ENCODE measurements at regions not wholly inside any gene's neighbourhood (a gene's known extent, or its start where the extent isn't known, plus 50 kb on each side); places are given as distances from the start of the nearest gene placed in this dataset.
A peak's percentile ranks its signal among the peaks of the same experiment; 100 is the strongest.

GRCh38 chr3:181288145-181288544 is 298.6 kb upstream of the DNAJC19 start:
- no peaks in the 10 kb centered on the region for H3K27me3 ChIP-seq
- WGBS, 4 donors = 48 to 60% (median 55%) methylated on average over 3 of the region's 3 CpGs
- TF ChIP-seq CTCF (IDR thresholded peaks at IDR 0.05) (no peak), POLR2A (IDR thresholded peaks at IDR 0.05) (no peak)
- DNase-seq = no peak
- intact Hi-C loops (cut with DNase I) = loop anchor here in 1 of 2 donors (10.0 kb wide), 1 partner anchor 483 kb away; no protein-coding TSS in a partner anchor
- H3K27ac ChIP-seq = no peak overlapping the region
- H3K36me3 ChIP-seq (replicated peaks in 1 of 2) = no peaks in the 10 kb centered on the region
- no peak overlapping the region for H3K4me3 ChIP-seq
- H3K9me3 ChIP-seq (replicated peaks in 1 of 3) = no peaks in the 10 kb centered on the region
- H3K4me1 ChIP-seq (replicated peaks in 1 of 2) = no peaks in the 10 kb centered on the region

- Histone ChIP-seq H3K4me3 (no peak overlapping the region), H3K36me3 (replicated peaks in 1 of 2) (no peaks in the 10 kb centered on the region), H3K27ac (no peak overlapping the region), H3K9me3 (replicated peaks in 1 of 3) (no peaks in the 10 kb centered on the region), H3K27me3 (no peaks in the 10 kb centered on the region), H3K4me1 (replicated peaks in 1 of 2) (no peaks in the 10 kb centered on the region)
- no peak for DNase-seq
- no peak for TF ChIP-seq CTCF (IDR thresholded peaks at IDR 0.05)
- no peak for TF ChIP-seq POLR2A (IDR thresholded peaks at IDR 0.05)
- WGBS, 4 donors = 61 to 72% (median 69%) methylated on average over 2 of the region's 2 CpGs
- intact Hi-C loops (cut with DNase I) = no loop called here
Measured at GRCh38 chr3:181279239-181279565, 289.7 kb upstream of the DNAJC19 start.

- Histone ChIP-seq H3K4me1 (replicated peaks in 1 of 2) (no peaks in the 10 kb centered on the region), H3K9me3 (replicated peaks in 1 of 3) (no peaks in the 10 kb centered on the region), H3K27me3 (no peaks in the 10 kb centered on the region), H3K27ac (no peak overlapping the region), H3K36me3 (replicated peaks in 1 of 2) (no peaks in the 10 kb centered on the region), H3K4me3 (no peak overlapping the region)
- intact Hi-C loops (cut with DNase I) = no loop called here
- TF ChIP-seq CTCF (IDR thresholded peaks at IDR 0.05) = peak in 3 of 6 experiments; percentile 20 to 38 (median 33)
- no peak for TF ChIP-seq POLR2A (IDR thresholded peaks at IDR 0.05)
- DNase-seq = no peak
- 41 to 53% (median 46%) methylated on average over 5 of the region's 5 CpGs for WGBS, 4 donors
Measured at GRCh38 chr3:181278468-181279238, 289.1 kb upstream of the DNAJC19 start.

- no peaks in the 10 kb centered on the region for H3K9me3 ChIP-seq (replicated peaks in 1 of 3)
- no peak for DNase-seq
- H3K36me3 ChIP-seq (replicated peaks in 1 of 2) = no peaks in the 10 kb centered on the region
- intact Hi-C loops (cut with DNase I) = no loop called here
- WGBS, 4 donors = 65 to 80% (median 74%) methylated on average over 6 of the region's 6 CpGs
- H3K27ac ChIP-seq = no peak overlapping the region
- TF ChIP-seq POLR2A (IDR thresholded peaks at IDR 0.05) (no peak), CTCF (IDR thresholded peaks at IDR 0.05) (no peak)
- no peaks in the 10 kb centered on the region for H3K4me1 ChIP-seq (replicated peaks in 1 of 2)
- H3K27me3 ChIP-seq = no peaks in the 10 kb centered on the region
- no peak overlapping the region for H3K4me3 ChIP-seq
Measured at GRCh38 chr3:181276358-181276896, 286.9 kb upstream of the DNAJC19 start.

Data from adrenal gland (tissue), 9 donors.